B cell (primary cell): ENCODE measurements at regions not wholly inside any gene's neighbourhood (a gene's known extent, or its start where the extent isn't known, plus 50 kb on each side); places are given as distances from the start of the nearest gene placed in this dataset.

ENCODE experiments used
- ATAC-seq: fragments of 200-7000 bp; cut with Tn5 transposase; one replicate; pipeline ENCODE4 v1.10.0; 2021; ENCODE audit warnings: low read depth, mild to moderate bottlenecking, moderate number of reproducible peaks, moderate library complexity
- CTCF ChIA-PET: fragments of 350-600 bp; sonication (Branson Sonifier 250); formaldehyde crosslinking; loops from one replicate; lab custom pipeline; 2021; ENCODE audit warnings: antibody characterized with exemption, inconsistent platforms; lab: Charles Lee
- POLR2A ChIA-PET: fragments of 350-600 bp; sonication (Branson Sonifier 250); formaldehyde crosslinking; loops from one replicate; lab custom pipeline; 2021; ENCODE audit warnings: antibody characterized with exemption; lab: Charles Lee
- DNase-seq: peaks from one replicate; pipeline ENCODE4 v3.0.0; 2013
- H2AFZ ChIP-seq: 2 replicates; pipeline ENCODE4 v1.6.1; 2012; ENCODE audit warnings: mild to moderate bottlenecking, low read depth, low read length; ENCODE audit not compliant: insufficient read depth, poor library complexity, severe bottlenecking
- H3K27ac ChIP-seq, 2 donors: 1 replicate in 1 of 2; 2 replicates in 1 of 2; pipeline ENCODE4 v1.5.1; 2012 to 2013; ENCODE audit warnings: low read length in 2 of 2, mild to moderate bottlenecking in 2 of 2, moderate library complexity in 1 of 2
- H3K27me3 ChIP-seq, 4 experiments: fragments of 200-600 bp in 1 of 4; sonication (generic) in 1 of 4; replicated peaks in 1 of 4; 1 replicate in 2 of 4; 2 replicates in 2 of 4; pipeline versions ENCODE4 v1.6.1 to v1.7.0; 2013 to 2016; ENCODE audit warnings: low read length in 3 of 4, mild to moderate bottlenecking in 2 of 4, mixed read lengths in 1 of 4, moderate library complexity in 1 of 4; ENCODE audit not compliant: insufficient read depth in 4 of 4, control insufficient read depth in 3 of 4; ENCODE audit errors: control extremely low read depth in 1 of 4
- H3K36me3 ChIP-seq, 2 experiments: replicated peaks in 1 of 2; 1 replicate in 1 of 2; 2 replicates in 1 of 2; pipeline versions ENCODE4 v1.6.1 to v1.7.1; 2013; ENCODE audit warnings: low read length in 1 of 2; ENCODE audit not compliant: insufficient read depth in 2 of 2, control insufficient read depth in 1 of 2; ENCODE audit errors: control extremely low read depth in 1 of 2, extremely low read depth in 1 of 2
- H3K4me1 ChIP-seq, 2 donors: fragments of 200-600 bp in 1 of 2; sonication (generic) in 1 of 2; 1 replicate in 1 of 2; 2 replicates in 1 of 2; pipeline versions ENCODE4 v1.5.1 to v1.6.1; 2013 to 2017; ENCODE audit warnings: low read length in 2 of 2; ENCODE audit not compliant: control insufficient read depth in 2 of 2, insufficient read depth in 2 of 2
- H3K4me2 ChIP-seq: replicated peaks from 2 replicates; pipeline ENCODE3; 2012; ENCODE audit warnings: mild to moderate bottlenecking, low read depth, low read length; ENCODE audit not compliant: poor library complexity, severe bottlenecking
- H3K4me3 ChIP-seq, 5 experiments: fragments of 200-600 bp in 1 of 5; sonication (generic) in 1 of 5; 1 replicate in 3 of 5; 2 replicates in 2 of 5; pipeline versions ENCODE4 v1.5.1 to v1.7.0; 2011 to 2016; ENCODE audit warnings: low read length in 4 of 5, mild to moderate bottlenecking in 4 of 5, low read depth in 2 of 5, control low read depth in 1 of 5, moderate library complexity in 1 of 5; ENCODE audit not compliant: insufficient read depth in 1 of 5; ENCODE audit errors: control extremely low read depth in 1 of 5, extremely low read depth in 1 of 5
- H3K79me2 ChIP-seq: fragments of 200-600 bp; sonication (generic); one replicate; pipeline ENCODE4 v1.6.0; 2016; ENCODE audit warnings: low read length; ENCODE audit not compliant: control insufficient read depth, insufficient read depth
- H3K9ac ChIP-seq: fragments of 200-600 bp; sonication (generic); 2 replicates; pipeline ENCODE4 v1.6.1; 2017; ENCODE audit warnings: mild to moderate bottlenecking, low read length, moderate library complexity
- H3K9me3 ChIP-seq, 3 donors: one replicate each; pipeline versions ENCODE4 v1.6.1 to v1.7.1; 2013; ENCODE audit warnings: low read length in 2 of 3; ENCODE audit not compliant: control insufficient read depth in 2 of 3, insufficient read depth in 1 of 3; ENCODE audit errors: control extremely low read depth in 1 of 3
- H4K20me1 ChIP-seq: 2 replicates; pipeline ENCODE4 v1.6.0; 2012; ENCODE audit warnings: mild to moderate bottlenecking, low read length; ENCODE audit not compliant: insufficient read depth, control insufficient read depth, poor library complexity, severe bottlenecking
- H3K27ac Mint-ChIP-seq: one replicate; pipeline ENCODE4 v1.8.0; 2021; ENCODE audit warnings: mixed read lengths
- H3K27me3 Mint-ChIP-seq: one replicate; pipeline ENCODE4 v1.8.0; 2021; ENCODE audit warnings: mixed read lengths
- H3K4me1 Mint-ChIP-seq: one replicate; pipeline ENCODE4 v1.8.0; 2021; ENCODE audit warnings: mixed read lengths
- H3K4me3 Mint-ChIP-seq: one replicate; pipeline ENCODE4 v1.8.0; 2021; ENCODE audit warnings: mixed read lengths
- H3K9me3 Mint-ChIP-seq: one replicate; pipeline ENCODE4 v1.8.0; 2022; ENCODE audit warnings: mixed read lengths; ENCODE audit not compliant: insufficient read depth
- EZH2 ChIP-seq: IDR thresholded peaks from 2 replicates; pipeline ENCODE4 v1.6.1; 2012; ENCODE audit warnings: borderline replicate concordance, low read depth, mild to moderate bottlenecking, moderate library complexity, low read length; ENCODE audit not compliant: insufficient read depth, poor library complexity, severe bottlenecking
- WGBS: methylation state at CpG from one replicate; pipeline ENCODE4 v1.1.5; 2013; ENCODE audit warnings: missing lambda C conversion rate; ENCODE audit not compliant: insufficient coverage; 5-methylcytosine and 5-hydroxymethylcytosine counted together
- intact Hi-C: fragments of 100-400 bp; cut with micrococcal nuclease; formaldehyde crosslinking; loops from one replicate; pipeline ENCODE4 v1.10.0; 2022
- TF ChIP-seq, protein P1 (sequence below): fragments of 200-600 bp; IDR thresholded peaks from one replicate; pipeline ENCODE4 v1.8.0; 2022; ENCODE audit warnings: antibody characterized with exemption, mild to moderate bottlenecking

- Histone ChIP-seq H3K4me3 (no peak overlapping the region), H3K79me2 (no peaks in the 10 kb centered on the region), H4K20me1 (no peaks in the 10 kb centered on the region), H2AFZ (no peak overlapping the region), H3K36me3 (no peaks in the 10 kb centered on the region), H3K9ac (no peak overlapping the region), H3K9me3 (peaks cover 0 to 6% (median 4%) of the 10 kb centered on the region in 3 donors), H3K4me1 (peaks cover 4 to 19% of the 10 kb centered on the region in 2 donors), H3K4me2 (no peak overlapping the region), H3K27ac (no peak overlapping the region), H3K27me3 (no peaks in the 10 kb centered on the region)
- intact Hi-C loops = loop anchor here (10.0 kb wide), 1 partner anchor 65 kb away; no protein-coding TSS in a partner anchor
- no peak for DNase-seq
- no peak overlapping the region for H3K4me3 Mint-ChIP-seq
- H3K9me3 Mint-ChIP-seq = no peaks in the 10 kb centered on the region
- 81% methylated on average over 3 of the region's 3 CpGs for WGBS
- ChIA-PET CTCF (no interaction called here), POLR2A (no interaction called here)
- TF ChIP-seq, protein P1, sequence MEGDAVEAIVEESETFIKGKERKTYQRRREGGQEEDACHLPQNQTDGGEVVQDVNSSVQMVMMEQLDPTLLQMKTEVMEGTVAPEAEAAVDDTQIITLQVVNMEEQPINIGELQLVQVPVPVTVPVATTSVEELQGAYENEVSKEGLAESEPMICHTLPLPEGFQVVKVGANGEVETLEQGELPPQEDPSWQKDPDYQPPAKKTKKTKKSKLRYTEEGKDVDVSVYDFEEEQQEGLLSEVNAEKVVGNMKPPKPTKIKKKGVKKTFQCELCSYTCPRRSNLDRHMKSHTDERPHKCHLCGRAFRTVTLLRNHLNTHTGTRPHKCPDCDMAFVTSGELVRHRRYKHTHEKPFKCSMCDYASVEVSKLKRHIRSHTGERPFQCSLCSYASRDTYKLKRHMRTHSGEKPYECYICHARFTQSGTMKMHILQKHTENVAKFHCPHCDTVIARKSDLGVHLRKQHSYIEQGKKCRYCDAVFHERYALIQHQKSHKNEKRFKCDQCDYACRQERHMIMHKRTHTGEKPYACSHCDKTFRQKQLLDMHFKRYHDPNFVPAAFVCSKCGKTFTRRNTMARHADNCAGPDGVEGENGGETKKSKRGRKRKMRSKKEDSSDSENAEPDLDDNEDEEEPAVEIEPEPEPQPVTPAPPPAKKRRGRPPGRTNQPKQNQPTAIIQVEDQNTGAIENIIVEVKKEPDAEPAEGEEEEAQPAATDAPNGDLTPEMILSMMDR = no peak
- no peak for TF ChIP-seq EZH2
- H3K27me3 Mint-ChIP-seq = peaks cover 3% of the 10 kb centered on the region
- ATAC-seq = no peak
- no peak overlapping the region for H3K27ac Mint-ChIP-seq
- peaks cover 16% of the 10 kb centered on the region for H3K4me1 Mint-ChIP-seq
Observed at GRCh38 chr9:89749500-89750116, 144.8 kb downstream of the GADD45G start.

- H3K4me1 Mint-ChIP-seq = peaks cover 16% of the 10 kb centered on the region
- no peak overlapping the region for H3K27ac Mint-ChIP-seq
- H3K4me2 ChIP-seq = no peak overlapping the region
- H3K4me3 Mint-ChIP-seq = no peak overlapping the region
- no peak for DNase-seq
- H3K27me3 Mint-ChIP-seq = peaks cover 3% of the 10 kb centered on the region
- H3K36me3 ChIP-seq = no peaks in the 10 kb centered on the region
- H3K9ac ChIP-seq = no peak overlapping the region
- CTCF ChIA-PET = no interaction called here
- POLR2A ChIA-PET = interaction anchor here (0.6 kb wide), 1 partner anchor 286 kb away, joined by 4 read pairs; no protein-coding TSS in a partner anchor
- H3K27me3 ChIP-seq = no peaks in the 10 kb centered on the region
- WGBS = 94% methylated on average over 8 of the region's 10 CpGs
- no peak overlapping the region for H3K27ac ChIP-seq
- no peaks in the 10 kb centered on the region for H3K9me3 Mint-ChIP-seq
- TF ChIP-seq, protein P1 = no peak
- no peak for TF ChIP-seq EZH2
- intact Hi-C loops = no loop called here
- no peaks in the 10 kb centered on the region for H3K79me2 ChIP-seq
- no peak for ATAC-seq
- H3K4me3 ChIP-seq = no peak overlapping the region
- H3K4me1 ChIP-seq = peaks cover 4 to 15% of the 10 kb centered on the region in 2 donors
- H3K9me3 ChIP-seq = no peaks in the 10 kb centered on the region
- H4K20me1 ChIP-seq = no peaks in the 10 kb centered on the region
- no peak overlapping the region for H2AFZ ChIP-seq
Observed at GRCh38 chr9:89750117-89750791, 145.4 kb downstream of the GADD45G start.
